ENCODE measurements at regions not wholly inside any gene's neighbourhood (a gene's known extent, or its start where the extent isn't known, plus 50 kb on each side); places are given as distances from the start of the nearest gene placed in this dataset.

- no TSS peak for BruUV-seq (replicated peaks)
- H3K9me2 ChIP-seq (ENCODE audit: insufficient read depth, low read length), result no peaks in the 10 kb centered on the region
- POLR2A ChIA-PET, result interaction anchor here (0.8 kb wide), 1 partner anchor 13 kb away, joined by 3 read pairs; no protein-coding TSS in a partner anchor
- H3K4me1 ChIP-seq (ENCODE audit: insufficient read depth, low read length, poor library complexity, severe bottlenecking), result no peaks in the 10 kb centered on the region
- H2AFZ ChIP-seq (ENCODE audit: low read length), result no peak overlapping the region
- no peaks in the 10 kb centered on the region for H3K9me3 ChIP-seq (ENCODE audit: low read length)
- no peaks in the 10 kb centered on the region for H4K20me1 ChIP-seq (ENCODE audit: insufficient read depth, low read length)
- no peak overlapping the region for H3K27ac ChIP-seq (ENCODE audit: low read depth, low read length, poor library complexity, severe bottlenecking)
- no peak overlapping the region for H3K4me3 ChIP-seq (ENCODE audit: low read depth, low read length, poor library complexity, severe bottlenecking)
- DNase-seq (ENCODE audit: low spot score), result no peak
- TF ChIP-seq EZH2phosphoT487 (IDR thresholded peaks at IDR 0.05; ENCODE audit: borderline replicate concordance, low read depth, low read length), result no peak
- no peak for TF ChIP-seq CTCF (conservative IDR thresholded peaks at IDR 0.05; ENCODE audit: low read length)
- no peaks in the 10 kb centered on the region for H3K79me2 ChIP-seq (ENCODE audit: insufficient read depth, low read depth, low read length)
- CTCF ChIA-PET (ENCODE audit: unreplicated experiment), result no interaction called here
- H3K36me3 ChIP-seq (ENCODE audit: insufficient read depth, low read length), result no peaks in the 10 kb centered on the region
- intact Hi-C loops (cut with micrococcal nuclease; ENCODE audit: unreplicated experiment), result no loop called here
- no peak overlapping the region for H3K4me2 ChIP-seq (ENCODE audit: low read length)
Observed at GRCh38 chr10:106384496-106384895, 780.0 kb downstream of the SORCS1 start.

GRCh38 chr10:106380706-106381105, 783.8 kb downstream of the SORCS1 start:
- Histone ChIP-seq H3K4me1 (ENCODE audit: insufficient read depth, low read length, poor library complexity, severe bottlenecking) (no peaks in the 10 kb centered on the region), H4K20me1 (ENCODE audit: insufficient read depth, low read length) (no peaks in the 10 kb centered on the region), H3K9me2 (ENCODE audit: insufficient read depth, low read length) (no peaks in the 10 kb centered on the region), H2AFZ (ENCODE audit: low read length) (no peak overlapping the region), H3K27ac (ENCODE audit: low read depth, low read length, poor library complexity, severe bottlenecking) (no peak overlapping the region), H3K4me2 (ENCODE audit: low read length) (no peak overlapping the region), H3K79me2 (ENCODE audit: insufficient read depth, low read depth, low read length) (no peaks in the 10 kb centered on the region), H3K9me3 (ENCODE audit: low read length) (no peaks in the 10 kb centered on the region), H3K4me3 (ENCODE audit: low read depth, low read length, poor library complexity, severe bottlenecking) (no peak overlapping the region), H3K36me3 (ENCODE audit: insufficient read depth, low read length) (no peaks in the 10 kb centered on the region)
- POLR2A ChIA-PET, result interaction anchor here (1.0 to 1.2 kb wide), 3 partner anchors 15 to 25 kb away, joined by 3 to 4 read pairs (median 4); no protein-coding TSS in a partner anchor
- BruUV-seq (replicated peaks), result no TSS peak
- CTCF ChIA-PET (ENCODE audit: unreplicated experiment), result no interaction called here
- intact Hi-C loops (cut with micrococcal nuclease; ENCODE audit: unreplicated experiment), result no loop called here
- no peak for DNase-seq (ENCODE audit: low spot score)
- TF ChIP-seq CTCF (conservative IDR thresholded peaks at IDR 0.05; ENCODE audit: low read length), result no peak
- TF ChIP-seq EZH2phosphoT487 (IDR thresholded peaks at IDR 0.05; ENCODE audit: borderline replicate concordance, low read depth, low read length), result no peak

GRCh38 chr10:106378251-106378650, 786.3 kb downstream of the SORCS1 start:
- no peak overlapping the region for H2AFZ ChIP-seq (ENCODE audit: low read length)
- no peak for DNase-seq (ENCODE audit: low spot score)
- TF ChIP-seq EZH2phosphoT487 (IDR thresholded peaks at IDR 0.05; ENCODE audit: borderline replicate concordance, low read depth, low read length) (no peak), CTCF (conservative IDR thresholded peaks at IDR 0.05; ENCODE audit: low read length) (no peak)
- H3K4me1 ChIP-seq (ENCODE audit: insufficient read depth, low read length, poor library complexity, severe bottlenecking), result no peaks in the 10 kb centered on the region
- no peaks in the 10 kb centered on the region for H3K9me3 ChIP-seq (ENCODE audit: low read length)
- POLR2A ChIA-PET, result no interaction called here
- H3K4me2 ChIP-seq (ENCODE audit: low read length), result no peak overlapping the region
- H3K4me3 ChIP-seq (ENCODE audit: low read depth, low read length, poor library complexity, severe bottlenecking), result no peak overlapping the region
- no peak overlapping the region for H3K27ac ChIP-seq (ENCODE audit: low read depth, low read length, poor library complexity, severe bottlenecking)
- no TSS peak for BruUV-seq (replicated peaks)
- intact Hi-C loops (cut with micrococcal nuclease; ENCODE audit: unreplicated experiment), result no loop called here
- CTCF ChIA-PET (ENCODE audit: unreplicated experiment), result no interaction called here
- H3K36me3 ChIP-seq (ENCODE audit: insufficient read depth, low read length), result no peaks in the 10 kb centered on the region
- H3K79me2 ChIP-seq (ENCODE audit: insufficient read depth, low read depth, low read length), result no peaks in the 10 kb centered on the region
- no peaks in the 10 kb centered on the region for H4K20me1 ChIP-seq (ENCODE audit: insufficient read depth, low read length)
- H3K9me2 ChIP-seq (ENCODE audit: insufficient read depth, low read length), result no peaks in the 10 kb centered on the region
